WTC11 (cell line): ENCODE measurements at regions not wholly inside any gene's neighbourhood (a gene's known extent, or its start where the extent isn't known, plus 50 kb on each side); places are given as distances from the start of the nearest gene placed in this dataset.

Experiments used
- ATAC-seq: fragments of 200-7000 bp; cut with Tn5 transposase; 2 replicates; pipeline ENCODE4 v1.10.0; 2021; ENCODE audit warnings: mild to moderate bottlenecking, moderate library complexity
- CTCF ChIA-PET: fragments of 300-600 bp; sonication (Branson Sonifier 250); formaldehyde crosslinking; loops from one replicate; lab custom pipeline; 2021; ENCODE audit warnings: antibody characterized with exemption; lab: Charles Lee
- POLR2A ChIA-PET: fragments of 350-600 bp; sonication (Branson Sonifier 250); formaldehyde crosslinking; loops from one replicate; lab custom pipeline; 2021; ENCODE audit warnings: antibody characterized with exemption; lab: Charles Lee
- DNase-seq: peaks from one replicate; pipeline ENCODE4 v3.0.0; 2021; ENCODE audit warnings: low spot score
- H3K27ac Mint-ChIP-seq: 2 replicates; pipeline ENCODE4 v1.8.0; 2021; ENCODE audit warnings: mixed read lengths
- H3K27me3 Mint-ChIP-seq: 2 replicates; pipeline ENCODE4 v1.8.0; 2021; ENCODE audit warnings: low read depth, mild to moderate bottlenecking, moderate library complexity, mixed read lengths
- H3K36me3 Mint-ChIP-seq: 2 replicates; pipeline ENCODE4 v1.8.0; 2021; ENCODE audit warnings: mixed read lengths
- H3K4me1 Mint-ChIP-seq: 2 replicates; pipeline ENCODE4 v1.8.0; 2022; ENCODE audit warnings: mixed read lengths
- H3K4me3 Mint-ChIP-seq: 2 replicates; pipeline ENCODE4 v1.8.0; 2021; ENCODE audit warnings: mild to moderate bottlenecking, moderate library complexity, mixed read lengths
- H3K9me3 Mint-ChIP-seq: 2 replicates; pipeline ENCODE4 v1.8.0; 2021; ENCODE audit warnings: mixed read lengths
- AFF4 ChIP-seq: sonication (generic); formaldehyde crosslinking; IDR thresholded peaks from 2 replicates; pipeline ENCODE4 v1.8.1; 2023; ENCODE audit warnings: mild to moderate bottlenecking, missing genetic modification reagents, borderline replicate concordance
- E2F1 ChIP-seq: sonication (generic); formaldehyde crosslinking; IDR thresholded peaks from 2 replicates; pipeline ENCODE4 v1.8.0; 2022; ENCODE audit warnings: mild to moderate bottlenecking, missing genetic modification reagents
- E2F4 ChIP-seq: sonication (generic); formaldehyde crosslinking; IDR thresholded peaks from 2 replicates; pipeline ENCODE4 v1.8.1; 2022; ENCODE audit warnings: low read depth, mild to moderate bottlenecking, moderate library complexity, missing genetic modification reagents, borderline replicate concordance
- ERG ChIP-seq: fragments of 250-450 bp; sonication (Bioruptor Pico); IDR thresholded peaks from 2 replicates; pipeline ENCODE4 v1.8.0; 2021; ENCODE audit warnings: mild to moderate bottlenecking
- GRHL2 ChIP-seq: fragments of 250-450 bp; sonication (Bioruptor Pico); IDR thresholded peaks from 2 replicates; pipeline ENCODE4 v1.8.0; 2022; ENCODE audit warnings: mild to moderate bottlenecking, moderate library complexity; ENCODE audit not compliant: insufficient replicate concordance, severe bottlenecking
- GTF2I ChIP-seq: fragments of 250-450 bp; sonication (Bioruptor Pico); conservative IDR thresholded peaks from 2 replicates; pipeline ENCODE4 v1.4.0; 2021; ENCODE audit warnings: mild to moderate bottlenecking
- JAZF1 ChIP-seq: fragments of 250-450 bp; sonication (Bioruptor Pico); IDR thresholded peaks from 2 replicates; pipeline ENCODE4 v1.9.0; 2021; ENCODE audit warnings: moderate library complexity, mild to moderate bottlenecking, inconsistent platforms
- MLX ChIP-seq: sonication (generic); formaldehyde crosslinking; IDR thresholded peaks from 2 replicates; pipeline ENCODE4 v1.8.1; 2023; ENCODE audit warnings: mild to moderate bottlenecking, missing genetic modification reagents, moderate library complexity
- NFE2L1 ChIP-seq: sonication (generic); formaldehyde crosslinking; IDR thresholded peaks from 2 replicates; pipeline ENCODE4 v1.8.1; 2023; ENCODE audit warnings: missing genetic modification reagents
- NFYB ChIP-seq: sonication (generic); formaldehyde crosslinking; conservative IDR thresholded peaks from 2 replicates; pipeline ENCODE4 v1.8.0; 2022; ENCODE audit warnings: low read depth, missing genetic modification reagents
- NR2C2 ChIP-seq: sonication (generic); formaldehyde crosslinking; IDR thresholded peaks from 2 replicates; pipeline ENCODE4 v1.8.0; 2022; ENCODE audit warnings: mild to moderate bottlenecking, missing genetic modification reagents
- PRRX2 ChIP-seq: fragments of 250-450 bp; sonication (Bioruptor Pico); IDR thresholded peaks from 2 replicates; pipeline ENCODE4 v1.8.0; 2021; ENCODE audit warnings: mild to moderate bottlenecking
- RELA ChIP-seq: sonication (generic); formaldehyde crosslinking; IDR thresholded peaks from 2 replicates; pipeline ENCODE4 v1.8.1; 2022; ENCODE audit warnings: missing genetic modification reagents, mild to moderate bottlenecking, borderline replicate concordance
- SOX15 ChIP-seq: fragments of 250-450 bp; sonication (Bioruptor Pico); IDR thresholded peaks from 2 replicates; pipeline ENCODE4 v1.9.0; 2021; ENCODE audit warnings: mild to moderate bottlenecking
- SP1 ChIP-seq: sonication (generic); formaldehyde crosslinking; conservative IDR thresholded peaks from 2 replicates; pipeline ENCODE4 v1.8.1; 2022; ENCODE audit warnings: missing genetic modification reagents
- ZNF138 ChIP-seq: sonication (generic); formaldehyde crosslinking; conservative IDR thresholded peaks from 2 replicates; pipeline ENCODE4 v1.8.1; 2022; ENCODE audit warnings: mild to moderate bottlenecking, moderate library complexity, missing genetic modification reagents
- ZNF281 ChIP-seq: sonication (generic); formaldehyde crosslinking; IDR thresholded peaks from 2 replicates; pipeline ENCODE4 v1.8.0; 2023; ENCODE audit warnings: mild to moderate bottlenecking, missing genetic modification reagents
- ZNF396 ChIP-seq: fragments of 250-450 bp; sonication (Bioruptor Pico); IDR thresholded peaks from 2 replicates; pipeline ENCODE4 v1.8.0; 2021; ENCODE audit warnings: mild to moderate bottlenecking, moderate library complexity, borderline replicate concordance
- ZNF416 ChIP-seq: fragments of 250-450 bp; sonication (Bioruptor Pico); IDR thresholded peaks from 2 replicates; pipeline ENCODE4 v1.9.0; 2021; ENCODE audit warnings: mild to moderate bottlenecking, inconsistent platforms

- no peak for TF ChIP-seq ZNF281 (CRISPR knock-in tag)
- no peak for TF ChIP-seq SOX15 (CRISPR knock-in tag)
- no peak for TF ChIP-seq NR2C2 (CRISPR knock-in tag)
- TF ChIP-seq, all 79 proteins: peak for 0
These were observed 544.5 kb downstream of the MFSD1 start (continued) for GRCh38 chr3:159346271-159346903.

- Mint-ChIP-seq H3K4me3 (no peak overlapping the region), H3K4me1 (no peaks in the 10 kb centered on the region)
- no peak for TF ChIP-seq PRRX2 (CRISPR knock-in tag)
- TF ChIP-seq ERG (CRISPR knock-in tag): no peak
- no peak for TF ChIP-seq AFF4 (CRISPR knock-in tag)
- no peak for TF ChIP-seq NFE2L1
- no peak for TF ChIP-seq E2F1
- TF ChIP-seq JAZF1: no peak
- TF ChIP-seq E2F4 (CRISPR knock-in tag): no peak
- no peak for TF ChIP-seq GRHL2
- no peak for TF ChIP-seq ZNF396 (CRISPR knock-in tag)
- no peak for TF ChIP-seq MLX
- TF ChIP-seq NFYB: no peak
- TF ChIP-seq ZNF416 (CRISPR knock-in tag): no peak
- no peak for TF ChIP-seq GTF2I (CRISPR knock-in tag)
- no peak for TF ChIP-seq ZNF138 (CRISPR knock-in tag)
- TF ChIP-seq RELA (CRISPR knock-in tag): no peak
- no peak for TF ChIP-seq SP1 (CRISPR knock-in tag)
- TF ChIP-seq, all 79 proteins: peak for 0
- ChIA-PET CTCF (interaction anchor here (1.7 kb wide), 1 partner anchor 26 kb away, joined by 7 read pairs; no protein-coding TSS in a partner anchor), POLR2A (no interaction called here)
- H3K27me3 Mint-ChIP-seq: no peaks in the 10 kb centered on the region
- no peak overlapping the region for H3K27ac Mint-ChIP-seq
- ATAC-seq: no peak
- no peaks in the 10 kb centered on the region for H3K9me3 Mint-ChIP-seq
- DNase-seq: no peak
- H3K36me3 Mint-ChIP-seq: no peaks in the 10 kb centered on the region
These were observed 546.6 kb downstream of the MFSD1 start for GRCh38 chr3:159348431-159348830.
